ENCODE measurements at regions not wholly inside any gene's neighbourhood (a gene's known extent, or its start where the extent isn't known, plus 50 kb on each side); places are given as distances from the start of the nearest gene placed in this dataset.
A peak's percentile ranks its signal among the peaks of the same experiment; 100 is the strongest.

GRCh38 chr13:76106763-76107162, 470.6 kb downstream of the LMO7 start:
- Mint-ChIP-seq H3K9me3 (peaks cover 0 to 18% (median 5%) of the 10 kb centered on the region in 7 donors), H3K4me1 (no peaks in the 10 kb centered on the region), H3K27me3 (no peaks in the 10 kb centered on the region), H3K27ac (no peak overlapping the region), H3K36me3 (no peaks in the 10 kb centered on the region), H3K4me3 (no peak overlapping the region)
- DNase-seq (no peak), ATAC-seq (ENCODE audit: low read depth in 2 of 2) (no peak)

GRCh38 chr13:76094645-76095044, 458.5 kb downstream of the LMO7 start:
- Mint-ChIP-seq H3K27ac (no peak overlapping the region), H3K36me3 (no peaks in the 10 kb centered on the region), H3K4me3 (no peak overlapping the region), H3K27me3 (no peaks in the 10 kb centered on the region), H3K4me1 (no peaks in the 10 kb centered on the region), H3K9me3 (peaks cover 0 to 10% (median 2%) of the 10 kb centered on the region in 7 donors)
- ATAC-seq (ENCODE audit: low read depth in 2 of 2) (no peak), DNase-seq (no peak)

- Mint-ChIP-seq H3K4me1 (no peaks in the 10 kb centered on the region), H3K36me3 (peaks cover 0 to 9% of the 10 kb centered on the region in 2 donors), H3K27ac (no peak overlapping the region), H3K27me3 (no peaks in the 10 kb centered on the region), H3K4me3 (no peak overlapping the region), H3K9me3 (peaks cover 7 to 36% (median 14%) of the 10 kb centered on the region in 7 donors)
- no peak for DNase-seq
- ATAC-seq (ENCODE audit: low read depth in 2 of 2), result no peak
Measured at GRCh38 chr13:76091076-76091475, 454.9 kb downstream of the LMO7 start.

GRCh38 chr13:76086729-76087128, 450.6 kb downstream of the LMO7 start:
- Mint-ChIP-seq H3K9me3 (peaks cover 8 to 37% (median 20%) of the 10 kb centered on the region in 7 donors), H3K36me3 (peaks cover 0 to 9% of the 10 kb centered on the region in 2 donors), H3K4me3 (no peak overlapping the region), H3K27ac (no peak overlapping the region), H3K27me3 (no peaks in the 10 kb centered on the region), H3K4me1 (no peaks in the 10 kb centered on the region)
- DNase-seq (no peak), ATAC-seq (ENCODE audit: low read depth in 2 of 2) (no peak)

GRCh38 chr13:76067850-76068249, 431.7 kb downstream of the LMO7 start:
- peaks cover 4 to 33% (median 16%) of the 10 kb centered on the region in 7 donors for H3K9me3 Mint-ChIP-seq
- no peaks in the 10 kb centered on the region for H3K4me1 Mint-ChIP-seq
- H3K4me3 Mint-ChIP-seq, result no peak overlapping the region
- DNase-seq, result no peak
- no peak overlapping the region for H3K27ac Mint-ChIP-seq
- peaks cover 0 to 6% of the 10 kb centered on the region in 2 donors for H3K36me3 Mint-ChIP-seq
- no peak for ATAC-seq (ENCODE audit: low read depth in 2 of 2)
- no peaks in the 10 kb centered on the region for H3K27me3 Mint-ChIP-seq

- Mint-ChIP-seq H3K27me3 (no peaks in the 10 kb centered on the region), H3K27ac (peak overlapping the region in 1 of 6 donors; percentile 38), H3K4me3 (no peak overlapping the region), H3K9me3 (peaks cover 0 to 26% (median 7%) of the 10 kb centered on the region in 7 donors), H3K4me1 (no peaks in the 10 kb centered on the region), H3K36me3 (no peaks in the 10 kb centered on the region)
- DNase-seq, result no peak
- ATAC-seq (ENCODE audit: low read depth in 2 of 2), result no peak
Measured at GRCh38 chr13:76053181-76053580, 417.1 kb downstream of the LMO7 start.

GRCh38 chr13:76049376-76049746, 413.2 kb downstream of the LMO7 start:
- no peak overlapping the region for H3K4me3 Mint-ChIP-seq
- H3K27me3 Mint-ChIP-seq, result no peaks in the 10 kb centered on the region
- no peak for DNase-seq
- no peak for ATAC-seq (ENCODE audit: low read depth in 2 of 2)
- H3K9me3 Mint-ChIP-seq, result peaks cover 0 to 7% (median 0%) of the 10 kb centered on the region in 7 donors
- H3K27ac Mint-ChIP-seq, result no peak overlapping the region
- H3K4me1 Mint-ChIP-seq, result no peaks in the 10 kb centered on the region
- no peaks in the 10 kb centered on the region for H3K36me3 Mint-ChIP-seq

GRCh38 chr13:76048675-76049375, 412.7 kb downstream of the LMO7 start:
- ATAC-seq (ENCODE audit: low read depth in 2 of 2) (no peak), DNase-seq (no peak)
- H3K4me1 Mint-ChIP-seq, result no peaks in the 10 kb centered on the region
- H3K4me3 Mint-ChIP-seq, result no peak overlapping the region
- no peaks in the 10 kb centered on the region for H3K36me3 Mint-ChIP-seq
- no peaks in the 10 kb centered on the region for H3K27me3 Mint-ChIP-seq
- peaks cover 0 to 5% (median 0%) of the 10 kb centered on the region in 7 donors for H3K9me3 Mint-ChIP-seq
- no peak overlapping the region for H3K27ac Mint-ChIP-seq

GRCh38 chr13:76048131-76048530, 412.0 kb downstream of the LMO7 start:
- no peaks in the 10 kb centered on the region for H3K4me1 Mint-ChIP-seq
- no peak overlapping the region for H3K27ac Mint-ChIP-seq
- no peaks in the 10 kb centered on the region for H3K27me3 Mint-ChIP-seq
- H3K9me3 Mint-ChIP-seq, result peaks cover 0 to 2% (median 0%) of the 10 kb centered on the region in 7 donors
- DNase-seq, result no peak
- no peak overlapping the region for H3K4me3 Mint-ChIP-seq
- H3K36me3 Mint-ChIP-seq, result no peaks in the 10 kb centered on the region
- ATAC-seq (ENCODE audit: low read depth in 2 of 2), result no peak

GRCh38 chr13:76043874-76044273, 407.7 kb downstream of the LMO7 start:
- H3K4me1 Mint-ChIP-seq, result no peaks in the 10 kb centered on the region
- no peak overlapping the region for H3K4me3 Mint-ChIP-seq
- no peaks in the 10 kb centered on the region for H3K36me3 Mint-ChIP-seq
- no peak overlapping the region for H3K27ac Mint-ChIP-seq
- ATAC-seq (ENCODE audit: low read depth in 2 of 2) (no peak), DNase-seq (no peak)
- no peaks in the 10 kb centered on the region for H3K27me3 Mint-ChIP-seq
- peaks cover 0 to 5% (median 0%) of the 10 kb centered on the region in 7 donors for H3K9me3 Mint-ChIP-seq

GRCh38 chr13:76038920-76039716, 403.0 kb downstream of the LMO7 start:
- H3K4me1 Mint-ChIP-seq, result no peaks in the 10 kb centered on the region
- no peak overlapping the region for H3K27ac Mint-ChIP-seq
- peaks cover 0 to 5% (median 0%) of the 10 kb centered on the region in 7 donors for H3K9me3 Mint-ChIP-seq
- H3K4me3 Mint-ChIP-seq, result no peak overlapping the region
- H3K36me3 Mint-ChIP-seq, result no peaks in the 10 kb centered on the region
- H3K27me3 Mint-ChIP-seq, result no peaks in the 10 kb centered on the region
- no peak for DNase-seq
- ATAC-seq (ENCODE audit: low read depth in 2 of 2), result no peak

GRCh38 chr13:76036176-76036575, 400.0 kb downstream of the LMO7 start:
- H3K27ac Mint-ChIP-seq, result no peak overlapping the region
- H3K27me3 Mint-ChIP-seq, result peaks cover 0 to 4% (median 0%) of the 10 kb centered on the region in 3 donors
- no peak for ATAC-seq (ENCODE audit: low read depth in 2 of 2)
- no peak overlapping the region for H3K4me3 Mint-ChIP-seq
- H3K9me3 Mint-ChIP-seq, result peaks cover 0 to 10% (median 0%) of the 10 kb centered on the region in 7 donors
- no peak for DNase-seq
- no peaks in the 10 kb centered on the region for H3K36me3 Mint-ChIP-seq
- H3K4me1 Mint-ChIP-seq, result no peaks in the 10 kb centered on the region

- peaks cover 0 to 10% (median 0%) of the 10 kb centered on the region in 7 donors for H3K9me3 Mint-ChIP-seq
- peaks cover 0 to 4% (median 0%) of the 10 kb centered on the region in 3 donors for H3K27me3 Mint-ChIP-seq
- no peak overlapping the region for H3K4me3 Mint-ChIP-seq
- no peaks in the 10 kb centered on the region for H3K36me3 Mint-ChIP-seq
- H3K27ac Mint-ChIP-seq, result no peak overlapping the region
- H3K4me1 Mint-ChIP-seq, result no peaks in the 10 kb centered on the region
- DNase-seq, result no peak
- no peak for ATAC-seq (ENCODE audit: low read depth in 2 of 2)
Measured at GRCh38 chr13:76035711-76036110, 399.6 kb downstream of the LMO7 start.

GRCh38 chr13:76029706-76030105, 393.6 kb downstream of the LMO7 start:
- Mint-ChIP-seq H3K27me3 (peaks cover 0 to 14% (median 10%) of the 10 kb centered on the region in 3 donors), H3K4me3 (no peak overlapping the region), H3K36me3 (no peaks in the 10 kb centered on the region), H3K4me1 (no peaks in the 10 kb centered on the region), H3K27ac (no peak overlapping the region), H3K9me3 (peaks cover 0 to 5% (median 2%) of the 10 kb centered on the region in 7 donors)
- DNase-seq (no peak), ATAC-seq (ENCODE audit: low read depth in 2 of 2) (no peak)
